ENCODE measurements at regions not wholly inside any gene's neighbourhood (a gene's known extent, or its start where the extent isn't known, plus 50 kb on each side); places are given as distances from the start of the nearest gene placed in this dataset.

DNA sequence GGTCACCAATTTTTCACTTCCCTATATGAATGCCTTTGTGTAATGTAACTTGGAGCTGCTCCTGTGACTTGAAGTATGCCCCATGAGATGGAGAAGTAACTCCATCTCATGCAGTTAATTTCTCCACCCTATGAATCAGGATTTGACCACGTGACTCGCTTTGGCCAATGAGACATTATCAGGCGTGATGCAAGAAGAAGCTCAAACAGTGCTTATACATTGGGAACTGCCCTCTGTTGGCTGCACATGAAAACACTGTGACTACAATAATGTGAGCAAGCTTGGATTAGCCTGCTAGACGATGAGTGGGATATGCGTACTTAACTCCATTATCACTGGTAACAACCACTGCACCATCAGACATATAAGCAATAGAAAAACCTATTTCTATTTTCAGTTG is 684.4 kb downstream of the PLA2G4A start:
- TF ChIP-seq, protein P1, sequence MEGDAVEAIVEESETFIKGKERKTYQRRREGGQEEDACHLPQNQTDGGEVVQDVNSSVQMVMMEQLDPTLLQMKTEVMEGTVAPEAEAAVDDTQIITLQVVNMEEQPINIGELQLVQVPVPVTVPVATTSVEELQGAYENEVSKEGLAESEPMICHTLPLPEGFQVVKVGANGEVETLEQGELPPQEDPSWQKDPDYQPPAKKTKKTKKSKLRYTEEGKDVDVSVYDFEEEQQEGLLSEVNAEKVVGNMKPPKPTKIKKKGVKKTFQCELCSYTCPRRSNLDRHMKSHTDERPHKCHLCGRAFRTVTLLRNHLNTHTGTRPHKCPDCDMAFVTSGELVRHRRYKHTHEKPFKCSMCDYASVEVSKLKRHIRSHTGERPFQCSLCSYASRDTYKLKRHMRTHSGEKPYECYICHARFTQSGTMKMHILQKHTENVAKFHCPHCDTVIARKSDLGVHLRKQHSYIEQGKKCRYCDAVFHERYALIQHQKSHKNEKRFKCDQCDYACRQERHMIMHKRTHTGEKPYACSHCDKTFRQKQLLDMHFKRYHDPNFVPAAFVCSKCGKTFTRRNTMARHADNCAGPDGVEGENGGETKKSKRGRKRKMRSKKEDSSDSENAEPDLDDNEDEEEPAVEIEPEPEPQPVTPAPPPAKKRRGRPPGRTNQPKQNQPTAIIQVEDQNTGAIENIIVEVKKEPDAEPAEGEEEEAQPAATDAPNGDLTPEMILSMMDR (IDR thresholded peaks at IDR 0.05; ENCODE audit: low read length): no peak
- TF ChIP-seq EZH2 (optimal IDR thresholded peaks at IDR 0.05; ENCODE audit: low read depth, low read length): no peak
- no peak for TF ChIP-seq EZH2phosphoT487 (IDR thresholded peaks at IDR 0.05; ENCODE audit: low read length)

All from MM.1S (cell line).